ENCODE measurements at regions not wholly inside any gene's neighbourhood (a gene's known extent, or its start where the extent isn't known, plus 50 kb on each side); places are given as distances from the start of the nearest gene placed in this dataset.

GRCh38 chr20:22257912-22258311 lies 326.5 kb downstream of the FOXA2 start:
- no peak overlapping the region for H3K9ac ChIP-seq
- H3K4me3 ChIP-seq (ENCODE audit: low read depth, low read length), result no peak overlapping the region
- no peaks in the 10 kb centered on the region for H3K36me3 ChIP-seq (ENCODE audit: control insufficient read depth, insufficient read depth, low read length)
- no peaks in the 10 kb centered on the region for H3K27me3 ChIP-seq (ENCODE audit: control insufficient read depth, insufficient read depth, low read length)
- no peaks in the 10 kb centered on the region for H3K9me3 ChIP-seq (ENCODE audit: control insufficient read depth, low read length)
- no peak overlapping the region for H2AFZ ChIP-seq
- H3K4me2 ChIP-seq (ENCODE audit: low read length), result no peak overlapping the region
- no peaks in the 10 kb centered on the region for H3K79me2 ChIP-seq
- no peak overlapping the region for H3K27ac ChIP-seq
- no peaks in the 10 kb centered on the region for H3K4me1 ChIP-seq
- no peak for TF ChIP-seq CTCF (IDR thresholded peaks at IDR 0.05)

- Histone ChIP-seq H3K36me3 (ENCODE audit: control insufficient read depth, insufficient read depth, low read length) (no peaks in the 10 kb centered on the region), H3K27ac (no peak overlapping the region), H3K4me2 (ENCODE audit: low read length) (no peak overlapping the region), H3K27me3 (ENCODE audit: control insufficient read depth, insufficient read depth, low read length) (no peaks in the 10 kb centered on the region), H3K4me3 (ENCODE audit: low read depth, low read length) (no peak overlapping the region), H3K4me1 (no peaks in the 10 kb centered on the region), H3K79me2 (no peaks in the 10 kb centered on the region), H2AFZ (no peak overlapping the region), H3K9me3 (ENCODE audit: control insufficient read depth, low read length) (no peaks in the 10 kb centered on the region), H3K9ac (no peak overlapping the region)
- TF ChIP-seq CTCF (IDR thresholded peaks at IDR 0.05), result no peak
Observed at GRCh38 chr20:22248051-22248667, 336.2 kb downstream of the FOXA2 start.

- Histone ChIP-seq H3K4me1 (no peaks in the 10 kb centered on the region), H3K36me3 (ENCODE audit: control insufficient read depth, insufficient read depth, low read length) (no peaks in the 10 kb centered on the region), H3K79me2 (no peaks in the 10 kb centered on the region), H3K27me3 (ENCODE audit: control insufficient read depth, insufficient read depth, low read length) (no peaks in the 10 kb centered on the region), H2AFZ (no peak overlapping the region), H3K9me3 (ENCODE audit: control insufficient read depth, low read length) (no peaks in the 10 kb centered on the region), H3K27ac (no peak overlapping the region), H3K4me2 (ENCODE audit: low read length) (no peak overlapping the region), H3K4me3 (ENCODE audit: low read depth, low read length) (no peak overlapping the region), H3K9ac (no peak overlapping the region)
- no peak for TF ChIP-seq CTCF (IDR thresholded peaks at IDR 0.05)
Observed at GRCh38 chr20:22245139-22245538, 339.2 kb downstream of the FOXA2 start.

GRCh38 chr20:22243067-22243466 lies 341.3 kb downstream of the FOXA2 start:
- Histone ChIP-seq H3K4me2 (ENCODE audit: low read length) (no peak overlapping the region), H3K27ac (no peak overlapping the region), H3K4me3 (ENCODE audit: low read depth, low read length) (no peak overlapping the region), H3K36me3 (ENCODE audit: control insufficient read depth, insufficient read depth, low read length) (no peaks in the 10 kb centered on the region), H3K79me2 (no peaks in the 10 kb centered on the region), H2AFZ (no peak overlapping the region), H3K27me3 (ENCODE audit: control insufficient read depth, insufficient read depth, low read length) (no peaks in the 10 kb centered on the region), H3K4me1 (no peaks in the 10 kb centered on the region), H3K9me3 (ENCODE audit: control insufficient read depth, low read length) (no peaks in the 10 kb centered on the region), H3K9ac (no peak overlapping the region)
- no peak for TF ChIP-seq CTCF (IDR thresholded peaks at IDR 0.05)

- TF ChIP-seq CTCF (IDR thresholded peaks at IDR 0.05), result no peak
- H3K27ac ChIP-seq, result no peak overlapping the region
Observed at GRCh38 chr20:22241609-22242008, 342.8 kb downstream of the FOXA2 start.

More at GRCh38 chr20:22241609-22242008, 342.8 kb downstream of the FOXA2 start:
- H3K36me3 ChIP-seq (ENCODE audit: control insufficient read depth, insufficient read depth, low read length), result no peaks in the 10 kb centered on the region
- no peak overlapping the region for H3K4me2 ChIP-seq (ENCODE audit: low read length)
- H3K79me2 ChIP-seq, result no peaks in the 10 kb centered on the region
- no peaks in the 10 kb centered on the region for H3K4me1 ChIP-seq
- H3K27me3 ChIP-seq (ENCODE audit: control insufficient read depth, insufficient read depth, low read length), result no peaks in the 10 kb centered on the region
- no peaks in the 10 kb centered on the region for H3K9me3 ChIP-seq (ENCODE audit: control insufficient read depth, low read length)
- no peak overlapping the region for H2AFZ ChIP-seq
- H3K4me3 ChIP-seq (ENCODE audit: low read depth, low read length), result no peak overlapping the region
- H3K9ac ChIP-seq, result no peak overlapping the region

Data from parathyroid adenoma (tissue), 2 donors.